Transverse colon (tissue), 4 donors: ENCODE measurements at regions not wholly inside any gene's neighbourhood (a gene's known extent, or its start where the extent isn't known, plus 50 kb on each side); places are given as distances from the start of the nearest gene placed in this dataset.

Source experiments
- DNase-seq: peaks from one replicate; pipeline ENCODE4 v3.0.0-alpha.2; 2019
- H3K27ac ChIP-seq, 4 donors: fragments of 200-600 bp; sonication (generic); 2 replicates each; pipeline ENCODE4 v1.5.1; 2016 to 2018; ENCODE audit warnings: inconsistent platforms in 4 of 4
- H3K27me3 ChIP-seq: fragments of 200-600 bp; sonication (generic); 2 replicates; pipeline ENCODE4 v1.5.1; 2017; ENCODE audit warnings: inconsistent platforms
- H3K36me3 ChIP-seq, 4 donors: fragments of 200-600 bp; sonication (generic); 2 replicates each; pipeline ENCODE4 v1.5.1; 2017 to 2019; ENCODE audit warnings: inconsistent platforms in 4 of 4
- H3K4me1 ChIP-seq, 4 donors: fragments of 200-600 bp; sonication (generic); 2 replicates each; pipeline ENCODE4 v1.5.1; 2017 to 2020; ENCODE audit warnings: inconsistent platforms in 4 of 4
- H3K4me3 ChIP-seq, 4 donors: fragments of 200-600 bp; sonication (generic); 1 replicate in 1 of 4; 2 replicates in 3 of 4; pipeline versions ENCODE4 v1.5.1 to v1.6.1; 2017 to 2019; ENCODE audit warnings: inconsistent platforms in 4 of 4
- H3K9me3 ChIP-seq, 2 donors: fragments of 200-600 bp; sonication (generic); 2 replicates each; pipeline ENCODE4 v1.5.1; 2017 to 2019; ENCODE audit warnings: inconsistent platforms in 2 of 2
- EP300 ChIP-seq: sonication (generic); formaldehyde crosslinking; IDR thresholded peaks from one replicate; pipeline ENCODE4 v1.6.1; 2017; ENCODE audit warnings: antibody characterized with exemption, low read depth
- POLR2A ChIP-seq: fragments of 450-650 bp; IDR thresholded peaks from one replicate; pipeline ENCODE4 v1.6.1; 2016; ENCODE audit warnings: antibody characterized with exemption, mild to moderate bottlenecking, moderate library complexity
- POLR2AphosphoS5 ChIP-seq, 3 donors: sonication (generic); formaldehyde crosslinking; IDR thresholded peaks; one replicate each; pipeline ENCODE4 v1.6.1; 2016; ENCODE audit warnings: antibody characterized with exemption in 3 of 3
- WGBS, 2 donors: methylation state at CpG; one replicate each; pipeline ENCODE4 v1.1.5; 2018; ENCODE audit warnings: low coverage in 1 of 2; 5-methylcytosine and 5-hydroxymethylcytosine counted together
- in situ Hi-C, 4 donors: fragments of 200-750 bp; cut with MboI; loops; one replicate each; pipeline versions ENCODE4 v1.15.0 to v1.15.1; 2017; ENCODE audit warnings: low sequenced_read_pairs in 3 of 4, low pct_ligation_motif_present in 1 of 4, low pct_unique_long_range_greater_than_20kb in 1 of 4
- intact Hi-C: fragments of 100-400 bp; cut with DNase I; formaldehyde crosslinking; loops from one replicate; pipeline ENCODE4 v1.15.1; 2023; ENCODE audit warnings: low total_unique reads
- TF ChIP-seq, protein P1 (sequence below), 5 experiments: fragments of 200-600 bp in 3 of 5; fragments of 450-650 bp in 2 of 5; sonication (generic) in 3 of 5; IDR thresholded peaks; 1 replicate in 2 of 5; 2 replicates in 3 of 5; pipeline ENCODE4 v1.5.1; 2016 to 2017; ENCODE audit warnings: antibody characterized with exemption in 5 of 5, inconsistent platforms in 3 of 5, mild to moderate bottlenecking in 2 of 5, moderate library complexity in 1 of 5

DNA sequence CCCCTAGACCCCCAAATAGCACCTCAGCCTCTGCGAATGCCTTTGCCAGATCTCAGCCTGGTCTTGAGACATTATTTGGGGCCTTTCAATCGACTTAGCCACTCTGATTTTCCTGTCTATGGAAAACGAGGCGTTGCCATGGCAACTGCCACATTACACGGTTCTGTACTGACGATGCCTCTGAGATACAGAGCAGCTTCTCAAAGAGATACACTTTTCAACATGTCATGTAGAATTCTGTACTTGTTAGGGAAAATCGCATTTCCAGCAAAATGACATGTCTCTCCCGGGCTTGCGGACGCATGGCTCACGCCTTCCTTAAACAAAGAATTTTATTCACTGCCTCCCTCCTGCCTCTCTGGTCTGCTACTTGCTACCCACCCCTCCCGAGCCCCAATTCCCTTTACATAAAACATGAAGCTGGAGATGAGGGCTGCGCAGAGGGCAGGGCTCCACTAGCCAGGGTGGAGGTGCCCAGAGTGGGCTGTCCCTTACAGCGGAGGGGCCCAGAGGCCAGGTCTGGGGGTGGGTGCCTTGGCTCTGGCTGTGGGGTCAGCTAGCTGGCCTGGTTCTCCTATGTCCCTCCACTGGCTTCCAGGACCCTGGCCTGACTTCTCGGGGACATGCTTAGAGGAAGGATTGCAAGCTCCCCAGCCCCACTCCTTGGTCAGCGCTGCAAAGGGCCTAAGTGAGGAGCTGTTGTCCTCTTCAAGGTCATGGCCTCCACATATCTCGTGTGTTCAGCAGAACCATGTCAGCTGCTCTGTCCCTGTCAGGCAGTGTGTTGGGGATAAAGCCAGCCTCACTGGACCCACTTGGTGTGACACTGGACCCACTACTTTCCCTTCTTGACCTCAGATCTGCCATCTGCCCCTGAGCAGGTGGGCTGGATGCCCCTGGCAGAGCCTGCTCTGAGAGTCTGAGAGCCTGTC, 342.5 kb downstream of the RPS24 start:
- Histone ChIP-seq H3K4me1 (no peaks in the 10 kb centered on the region), H3K36me3 (no peaks in the 10 kb centered on the region), H3K27me3 (no peaks in the 10 kb centered on the region), H3K9me3 (no peaks in the 10 kb centered on the region), H3K4me3 (no peak overlapping the region), H3K27ac (no peak overlapping the region)
- no peak for DNase-seq
- in situ Hi-C loops = no loop called here
- intact Hi-C loops = no loop called here
- TF ChIP-seq EP300 (no peak), POLR2AphosphoS5 (IDR thresholded peaks at IDR 0.05) (no peak), POLR2A (no peak)
- TF ChIP-seq, protein P1, sequence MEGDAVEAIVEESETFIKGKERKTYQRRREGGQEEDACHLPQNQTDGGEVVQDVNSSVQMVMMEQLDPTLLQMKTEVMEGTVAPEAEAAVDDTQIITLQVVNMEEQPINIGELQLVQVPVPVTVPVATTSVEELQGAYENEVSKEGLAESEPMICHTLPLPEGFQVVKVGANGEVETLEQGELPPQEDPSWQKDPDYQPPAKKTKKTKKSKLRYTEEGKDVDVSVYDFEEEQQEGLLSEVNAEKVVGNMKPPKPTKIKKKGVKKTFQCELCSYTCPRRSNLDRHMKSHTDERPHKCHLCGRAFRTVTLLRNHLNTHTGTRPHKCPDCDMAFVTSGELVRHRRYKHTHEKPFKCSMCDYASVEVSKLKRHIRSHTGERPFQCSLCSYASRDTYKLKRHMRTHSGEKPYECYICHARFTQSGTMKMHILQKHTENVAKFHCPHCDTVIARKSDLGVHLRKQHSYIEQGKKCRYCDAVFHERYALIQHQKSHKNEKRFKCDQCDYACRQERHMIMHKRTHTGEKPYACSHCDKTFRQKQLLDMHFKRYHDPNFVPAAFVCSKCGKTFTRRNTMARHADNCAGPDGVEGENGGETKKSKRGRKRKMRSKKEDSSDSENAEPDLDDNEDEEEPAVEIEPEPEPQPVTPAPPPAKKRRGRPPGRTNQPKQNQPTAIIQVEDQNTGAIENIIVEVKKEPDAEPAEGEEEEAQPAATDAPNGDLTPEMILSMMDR (IDR thresholded peaks at IDR 0.05) = no peak
- 83% methylated on average over 8 to 17 of the region's 17 CpGs for WGBS, 2 donors

GRCh38 chr10:78377356-78377755, 343.7 kb downstream of the RPS24 start:
- Histone ChIP-seq H3K36me3 (no peaks in the 10 kb centered on the region), H3K4me1 (no peaks in the 10 kb centered on the region), H3K4me3 (no peak overlapping the region), H3K27me3 (no peaks in the 10 kb centered on the region), H3K9me3 (no peaks in the 10 kb centered on the region), H3K27ac (no peak overlapping the region)
- WGBS, 2 donors = 70% methylated on average over 1 of the region's 1 CpG; no CpG with 5 or more reads in 1 of the 2 donors
- TF ChIP-seq EP300 (no peak), POLR2AphosphoS5 (IDR thresholded peaks at IDR 0.05) (no peak), POLR2A (no peak)
- TF ChIP-seq, protein P1 (IDR thresholded peaks at IDR 0.05) = no peak
- no peak for DNase-seq
- in situ Hi-C loops (no loop called here), intact Hi-C loops (no loop called here)

DNA sequence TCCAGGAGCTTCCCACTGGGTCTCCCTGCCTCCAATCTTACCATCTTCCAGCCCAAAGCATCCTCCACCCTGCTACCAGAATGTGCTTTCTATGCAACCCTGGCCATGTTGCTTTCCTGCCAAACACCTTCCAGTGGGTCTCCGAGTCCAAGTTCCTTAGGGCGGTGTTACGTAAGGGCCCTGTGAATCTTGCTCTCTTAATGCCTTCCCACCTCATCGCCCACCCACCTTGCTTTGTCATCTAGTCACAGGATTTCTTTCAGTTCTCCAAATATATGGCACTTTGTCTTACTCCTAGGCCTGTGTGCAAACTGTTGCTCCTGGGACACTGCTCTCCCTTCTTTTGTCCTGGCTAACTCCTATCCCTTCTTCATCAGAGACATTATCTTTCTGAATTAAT, 344.5 kb downstream of the RPS24 start:
- 96% methylated on average over 4 of the region's 4 CpGs; no CpG with 5 or more reads in 1 of the 2 donors for WGBS, 2 donors
- in situ Hi-C loops = no loop called here
- no peaks in the 10 kb centered on the region for H3K36me3 ChIP-seq
- no peak overlapping the region for H3K4me3 ChIP-seq
- intact Hi-C loops = no loop called here
- H3K27me3 ChIP-seq = no peaks in the 10 kb centered on the region
- H3K4me1 ChIP-seq = no peaks in the 10 kb centered on the region
- DNase-seq = no peak
- TF ChIP-seq EP300 (no peak), POLR2A (no peak), POLR2AphosphoS5 (IDR thresholded peaks at IDR 0.05) (no peak)
- TF ChIP-seq, protein P1 (IDR thresholded peaks at IDR 0.05) = no peak
- no peaks in the 10 kb centered on the region for H3K9me3 ChIP-seq
- H3K27ac ChIP-seq = no peak overlapping the region

- TF ChIP-seq POLR2A = no peak
- TF ChIP-seq POLR2AphosphoS5 (IDR thresholded peaks at IDR 0.05) = no peak
- no peak for TF ChIP-seq EP300
- TF ChIP-seq, protein P1 (IDR thresholded peaks at IDR 0.05) = no peak
- 68 to 80% methylated on average over 9 to 19 of the region's 19 CpGs for WGBS, 2 donors
- H3K4me3 ChIP-seq = no peak overlapping the region
- H3K4me1 ChIP-seq = no peaks in the 10 kb centered on the region
- H3K36me3 ChIP-seq = no peaks in the 10 kb centered on the region
- in situ Hi-C loops = no loop called here
- intact Hi-C loops = no loop called here
- no peaks in the 10 kb centered on the region for H3K27me3 ChIP-seq
- H3K9me3 ChIP-seq = no peaks in the 10 kb centered on the region
- H3K27ac ChIP-seq = no peak overlapping the region
- DNase-seq = no peak
Measured at GRCh38 chr10:78381107-78381506, 347.4 kb downstream of the RPS24 start.
